ENCODE measurements at regions not wholly inside any gene's neighbourhood (a gene's known extent, or its start where the extent isn't known, plus 50 kb on each side); places are given as distances from the start of the nearest gene placed in this dataset.

GRCh38 chr7:19957664-19958063, 184.2 kb upstream of the TMEM196 start:
- TF ChIP-seq, protein P1, sequence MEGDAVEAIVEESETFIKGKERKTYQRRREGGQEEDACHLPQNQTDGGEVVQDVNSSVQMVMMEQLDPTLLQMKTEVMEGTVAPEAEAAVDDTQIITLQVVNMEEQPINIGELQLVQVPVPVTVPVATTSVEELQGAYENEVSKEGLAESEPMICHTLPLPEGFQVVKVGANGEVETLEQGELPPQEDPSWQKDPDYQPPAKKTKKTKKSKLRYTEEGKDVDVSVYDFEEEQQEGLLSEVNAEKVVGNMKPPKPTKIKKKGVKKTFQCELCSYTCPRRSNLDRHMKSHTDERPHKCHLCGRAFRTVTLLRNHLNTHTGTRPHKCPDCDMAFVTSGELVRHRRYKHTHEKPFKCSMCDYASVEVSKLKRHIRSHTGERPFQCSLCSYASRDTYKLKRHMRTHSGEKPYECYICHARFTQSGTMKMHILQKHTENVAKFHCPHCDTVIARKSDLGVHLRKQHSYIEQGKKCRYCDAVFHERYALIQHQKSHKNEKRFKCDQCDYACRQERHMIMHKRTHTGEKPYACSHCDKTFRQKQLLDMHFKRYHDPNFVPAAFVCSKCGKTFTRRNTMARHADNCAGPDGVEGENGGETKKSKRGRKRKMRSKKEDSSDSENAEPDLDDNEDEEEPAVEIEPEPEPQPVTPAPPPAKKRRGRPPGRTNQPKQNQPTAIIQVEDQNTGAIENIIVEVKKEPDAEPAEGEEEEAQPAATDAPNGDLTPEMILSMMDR (IDR thresholded peaks at IDR 0.05; ENCODE audit: insufficient read depth, low read depth, low read length), result no peak
- TF ChIP-seq EZH2 (IDR thresholded peaks at IDR 0.05; ENCODE audit: insufficient read depth, low read length), result no peak

Data from astrocyte (in vitro differentiated cells and primary cell).